PC-3 (cell line): ENCODE measurements at regions not wholly inside any gene's neighbourhood (a gene's known extent, or its start where the extent isn't known, plus 50 kb on each side); places are given as distances from the start of the nearest gene placed in this dataset.

Experiments used
- ATAC-seq: fragments of 200-7000 bp; cut with Tn5 transposase; 2 replicates; pipeline ENCODE4 v1.9.1; 2020; ENCODE audit warnings: mild to moderate bottlenecking, moderate library complexity
- BruUV-seq: library from RNA; stranded (reverse); fragments of 400-500 nt; replicated peaks from 2 replicates; lab custom pipeline; 2021; lab: Mats Ljungman, UMichigan
- CTCF ChIA-PET: fragments of 300-600 bp; sonication (Branson Sonifier 250); formaldehyde crosslinking; loops from one replicate; lab custom pipeline; 2022; ENCODE audit warnings: antibody characterized with exemption; lab: Charles Lee
- POLR2A ChIA-PET: fragments of 300-600 bp; sonication (Branson Sonifier 250); formaldehyde crosslinking; loops from one replicate; lab custom pipeline; 2022; ENCODE audit warnings: antibody characterized with exemption; ENCODE audit not compliant: unreplicated experiment; lab: Charles Lee
- DNase-seq: peaks from one replicate; pipeline ENCODE4 v3.0.0-alpha.2; 2015
- H2AFZ ChIP-seq: fragments of 300-600 bp; sonication (generic); 2 replicates; pipeline ENCODE4 v1.6.0; 2016; ENCODE audit warnings: antibody characterized with exemption, low read length
- H3F3A ChIP-seq: fragments of 300-600 bp; sonication (generic); one replicate; pipeline ENCODE4 v1.6.0; 2017; ENCODE audit warnings: antibody characterized with exemption, low read length, control low read depth, mild to moderate bottlenecking; ENCODE audit not compliant: unreplicated experiment
- H3K27ac ChIP-seq: fragments of 300-600 bp; sonication (generic); 2 replicates; pipeline ENCODE4 v1.5.1; 2016; ENCODE audit warnings: mild to moderate bottlenecking, low read length
- H3K27me3 ChIP-seq: fragments of 300-600 bp; sonication (generic); 2 replicates; pipeline ENCODE4 v1.6.1; 2016; ENCODE audit warnings: low read length, mixed read lengths
- H3K36me3 ChIP-seq: fragments of 300-600 bp; sonication (generic); 2 replicates; pipeline ENCODE4 v1.6.1; 2016; ENCODE audit warnings: low read depth, mixed run types, low read length, mixed read lengths
- H3K4me1 ChIP-seq: fragments of 300-600 bp; sonication (generic); 2 replicates; pipeline ENCODE4 v1.5.1; 2016; ENCODE audit warnings: low read length; ENCODE audit not compliant: insufficient read depth
- H3K4me2 ChIP-seq: fragments of 300-600 bp; sonication (generic); 2 replicates; pipeline ENCODE4 v1.6.0; 2016; ENCODE audit warnings: low read length
- H3K4me3 ChIP-seq: fragments of 300-600 bp; sonication (generic); 2 replicates; pipeline ENCODE4 v1.5.1; 2016; ENCODE audit warnings: mild to moderate bottlenecking, low read length, mixed read lengths
- H3K79me2 ChIP-seq: fragments of 300-600 bp; sonication (generic); 2 replicates; pipeline ENCODE4 v1.6.1; 2017; ENCODE audit warnings: low read length, mixed read lengths
- H3K9ac ChIP-seq: fragments of 300-600 bp; sonication (generic); 2 replicates; pipeline ENCODE4 v1.6.0; 2016; ENCODE audit warnings: mild to moderate bottlenecking, low read length
- H3K9me2 ChIP-seq: fragments of 300-600 bp; sonication (generic); replicated peaks from 2 replicates; pipeline ENCODE4 v1.6.1; 2016; ENCODE audit warnings: mixed run types, low read length, mixed read lengths
- H3K9me3 ChIP-seq: fragments of 300-600 bp; sonication (generic); 2 replicates; pipeline ENCODE4 v1.6.1; 2016; ENCODE audit warnings: low read length, mixed read lengths
- H4K20me1 ChIP-seq: fragments of 300-600 bp; sonication (generic); 2 replicates; pipeline ENCODE4 v1.6.1; 2016; ENCODE audit warnings: low read length, mixed read lengths
- EZH2 ChIP-seq: fragments of 300-600 bp; sonication (generic); IDR thresholded peaks from one replicate; pipeline ENCODE4 v1.6.1; 2017; ENCODE audit warnings: antibody characterized with exemption, mild to moderate bottlenecking, low read length; ENCODE audit not compliant: unreplicated experiment
- EZH2phosphoT487 ChIP-seq: fragments of 300-600 bp; sonication (generic); IDR thresholded peaks from 2 replicates; pipeline ENCODE4 v1.6.1; 2018; ENCODE audit warnings: mild to moderate bottlenecking, antibody characterized with exemption, low read length, borderline replicate concordance
- intact Hi-C: fragments of 100-400 bp; cut with micrococcal nuclease; formaldehyde crosslinking; loops from 2 replicates; pipeline ENCODE4 v1.9.0; 2023
- TF ChIP-seq, protein P1 (sequence below): fragments of 300-600 bp; sonication (generic); conservative IDR thresholded peaks from 2 replicates; pipeline ENCODE4 v1.5.1; 2017; ENCODE audit warnings: antibody characterized with exemption, low read depth, mild to moderate bottlenecking, low read length

DNA sequence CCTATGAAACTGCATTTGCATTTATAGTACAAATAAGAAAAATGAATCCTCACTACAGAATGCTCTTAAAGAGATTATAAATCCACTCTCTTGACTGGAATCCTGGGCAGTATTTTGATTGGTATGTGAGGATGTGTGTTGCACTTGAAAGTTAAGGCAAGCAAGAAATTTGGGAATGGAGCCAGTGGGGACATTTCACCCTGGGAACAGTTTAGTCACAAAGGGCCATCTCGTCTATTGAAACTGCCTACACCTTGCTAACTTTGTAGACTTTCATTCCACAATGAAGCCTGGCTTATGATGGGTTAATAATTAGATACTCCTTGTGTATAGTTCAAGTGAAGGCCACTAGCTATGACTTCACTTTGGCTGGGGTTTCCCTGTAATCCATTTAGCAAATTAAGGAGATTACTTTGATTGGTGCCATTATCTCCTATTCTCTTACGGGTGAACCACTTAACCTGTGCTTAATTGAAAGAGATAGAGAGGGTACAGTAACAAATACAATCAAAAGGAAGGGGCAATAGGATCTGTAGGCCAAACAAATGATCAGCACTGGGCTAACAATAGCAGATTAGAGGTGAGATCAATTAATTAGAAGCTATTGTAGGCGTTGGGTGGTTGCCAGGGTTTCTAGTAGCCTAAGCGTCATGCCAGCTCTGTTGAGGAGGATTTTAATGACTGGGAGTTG, 146.9 kb upstream of the RARB start:
- Histone ChIP-seq H3K9me3 (peaks cover 11% of the 10 kb centered on the region), H3K4me1 (0 out of 2 replicates have a peak, but pooled peaks cover 5% of the 10 kb centered on the region), H3K4me2 (no peak overlapping the region), H3K9me2 (no peaks in the 10 kb centered on the region), H3F3A (no peaks in the 10 kb centered on the region), H4K20me1 (no peaks in the 10 kb centered on the region), H3K79me2 (no peaks in the 10 kb centered on the region), H3K4me3 (no peak overlapping the region), H3K27me3 (no peaks in the 10 kb centered on the region), H2AFZ (no peak overlapping the region), H3K9ac (no peak overlapping the region), H3K27ac (no peak overlapping the region), H3K36me3 (no peaks in the 10 kb centered on the region)
- intact Hi-C loops = no loop called here
- BruUV-seq = no TSS peak
- CTCF ChIA-PET = no interaction called here
- POLR2A ChIA-PET = no interaction called here
- no peak for ATAC-seq
- no peak for DNase-seq
- TF ChIP-seq EZH2 (no peak), EZH2phosphoT487 (no peak)
- TF ChIP-seq, protein P1, sequence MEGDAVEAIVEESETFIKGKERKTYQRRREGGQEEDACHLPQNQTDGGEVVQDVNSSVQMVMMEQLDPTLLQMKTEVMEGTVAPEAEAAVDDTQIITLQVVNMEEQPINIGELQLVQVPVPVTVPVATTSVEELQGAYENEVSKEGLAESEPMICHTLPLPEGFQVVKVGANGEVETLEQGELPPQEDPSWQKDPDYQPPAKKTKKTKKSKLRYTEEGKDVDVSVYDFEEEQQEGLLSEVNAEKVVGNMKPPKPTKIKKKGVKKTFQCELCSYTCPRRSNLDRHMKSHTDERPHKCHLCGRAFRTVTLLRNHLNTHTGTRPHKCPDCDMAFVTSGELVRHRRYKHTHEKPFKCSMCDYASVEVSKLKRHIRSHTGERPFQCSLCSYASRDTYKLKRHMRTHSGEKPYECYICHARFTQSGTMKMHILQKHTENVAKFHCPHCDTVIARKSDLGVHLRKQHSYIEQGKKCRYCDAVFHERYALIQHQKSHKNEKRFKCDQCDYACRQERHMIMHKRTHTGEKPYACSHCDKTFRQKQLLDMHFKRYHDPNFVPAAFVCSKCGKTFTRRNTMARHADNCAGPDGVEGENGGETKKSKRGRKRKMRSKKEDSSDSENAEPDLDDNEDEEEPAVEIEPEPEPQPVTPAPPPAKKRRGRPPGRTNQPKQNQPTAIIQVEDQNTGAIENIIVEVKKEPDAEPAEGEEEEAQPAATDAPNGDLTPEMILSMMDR = no peak

DNA sequence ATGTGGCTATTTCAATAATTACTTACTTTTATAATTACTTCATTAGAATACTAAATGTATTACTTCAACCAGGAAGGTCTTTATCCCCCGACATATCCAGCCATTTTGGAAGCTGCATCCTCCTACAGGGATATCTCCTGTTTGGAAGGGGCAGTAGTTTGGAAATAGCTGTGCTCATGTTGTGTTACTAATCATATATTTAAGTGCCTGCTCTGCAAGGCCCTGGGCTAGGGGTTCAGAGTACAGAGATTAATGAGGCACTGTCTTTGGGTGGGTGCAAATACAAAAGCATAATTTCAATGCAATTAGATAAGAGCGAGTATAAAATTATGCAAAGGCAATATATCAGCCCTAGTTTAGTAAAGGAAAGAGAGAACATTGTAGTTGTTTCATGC, 146.3 kb upstream of the RARB start:
- H3F3A ChIP-seq = no peaks in the 10 kb centered on the region
- 0 out of 2 replicates have a peak, but pooled peaks cover 3% of the 10 kb centered on the region for H3K27me3 ChIP-seq
- no peak overlapping the region for H3K9ac ChIP-seq
- intact Hi-C loops = no loop called here
- no peaks in the 10 kb centered on the region for H3K36me3 ChIP-seq
- H3K4me3 ChIP-seq = no peak overlapping the region
- TF ChIP-seq EZH2 (no peak), EZH2phosphoT487 (no peak)
- TF ChIP-seq, protein P1 = no peak
- DNase-seq (no peak), ATAC-seq (no peak)
- CTCF ChIA-PET = no interaction called here
- H2AFZ ChIP-seq = no peak overlapping the region
- H3K27ac ChIP-seq = no peak overlapping the region
- H4K20me1 ChIP-seq = no peaks in the 10 kb centered on the region
- H3K4me1 ChIP-seq = 0 out of 2 replicates have a peak, but pooled peaks cover 5% of the 10 kb centered on the region
- no peak overlapping the region for H3K4me2 ChIP-seq
- H3K79me2 ChIP-seq = no peaks in the 10 kb centered on the region
- BruUV-seq = no TSS peak
- POLR2A ChIA-PET = no interaction called here
- H3K9me3 ChIP-seq = peaks cover 11% of the 10 kb centered on the region
- H3K9me2 ChIP-seq = no peaks in the 10 kb centered on the region

DNA sequence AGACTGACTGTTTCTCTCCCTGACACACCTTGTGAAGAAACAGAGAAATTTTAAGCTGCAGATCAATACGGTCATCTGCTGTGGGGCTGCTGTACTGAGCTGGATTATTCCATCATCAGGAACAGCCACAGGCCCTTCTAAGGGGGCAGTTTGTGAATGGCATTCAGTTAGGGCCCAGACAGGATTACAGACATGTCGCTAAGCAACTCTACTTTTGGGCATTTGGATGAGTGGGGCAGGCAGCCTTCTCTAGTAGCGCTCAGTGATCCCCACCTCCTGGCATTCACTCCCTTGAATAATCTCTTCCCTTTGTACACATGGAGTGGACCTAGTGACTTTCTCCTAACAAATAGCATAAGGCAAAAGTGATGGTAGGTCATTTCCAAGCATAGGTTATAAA, 144.4 kb upstream of the RARB start:
- intact Hi-C loops = no loop called here
- Histone ChIP-seq H2AFZ (no peak overlapping the region), H4K20me1 (no peaks in the 10 kb centered on the region), H3K9ac (no peak overlapping the region), H3K36me3 (no peaks in the 10 kb centered on the region), H3F3A (no peaks in the 10 kb centered on the region), H3K79me2 (no peaks in the 10 kb centered on the region), H3K9me2 (no peaks in the 10 kb centered on the region), H3K4me2 (no peak overlapping the region), H3K4me3 (no peak overlapping the region), H3K27me3 (0 out of 2 replicates have a peak, but pooled peaks cover 4% of the 10 kb centered on the region), H3K4me1 (0 out of 2 replicates have a peak, but pooled peaks cover 5% of the 10 kb centered on the region), H3K9me3 (peaks cover 11% of the 10 kb centered on the region), H3K27ac (no peak overlapping the region)
- DNase-seq (no peak), ATAC-seq (no peak)
- POLR2A ChIA-PET = no interaction called here
- CTCF ChIA-PET = no interaction called here
- TF ChIP-seq EZH2phosphoT487 = no peak
- TF ChIP-seq, protein P1 = no peak
- TF ChIP-seq EZH2 = no peak
- BruUV-seq = no TSS peak
